HK-2 (cell line): ENCODE measurements at regions not wholly inside any gene's neighbourhood (a gene's known extent, or its start where the extent isn't known, plus 50 kb on each side); places are given as distances from the start of the nearest gene placed in this dataset.
"Not testable (repeated sequence)": the region's sequence is repeated elsewhere in the genome, so short reads cannot be mapped to it uniquely, and the experiment has no call there.

Experiments used
- DNase-seq: peaks from one replicate; pipeline ENCODE4 v3.0.0-alpha.2; 2018; ENCODE audit not compliant: unreplicated experiment

GRCh38 chr18:22816266-22817176 is 116.6 kb upstream of the RBBP8 start:
- DNase-seq, result no peak

GRCh38 chr18:22817844-22818243 is 115.3 kb upstream of the RBBP8 start:
- DNase-seq, result no peak

GRCh38 chr18:22822024-22822423 is 111.1 kb upstream of the RBBP8 start:
- no peak for DNase-seq

DNA sequence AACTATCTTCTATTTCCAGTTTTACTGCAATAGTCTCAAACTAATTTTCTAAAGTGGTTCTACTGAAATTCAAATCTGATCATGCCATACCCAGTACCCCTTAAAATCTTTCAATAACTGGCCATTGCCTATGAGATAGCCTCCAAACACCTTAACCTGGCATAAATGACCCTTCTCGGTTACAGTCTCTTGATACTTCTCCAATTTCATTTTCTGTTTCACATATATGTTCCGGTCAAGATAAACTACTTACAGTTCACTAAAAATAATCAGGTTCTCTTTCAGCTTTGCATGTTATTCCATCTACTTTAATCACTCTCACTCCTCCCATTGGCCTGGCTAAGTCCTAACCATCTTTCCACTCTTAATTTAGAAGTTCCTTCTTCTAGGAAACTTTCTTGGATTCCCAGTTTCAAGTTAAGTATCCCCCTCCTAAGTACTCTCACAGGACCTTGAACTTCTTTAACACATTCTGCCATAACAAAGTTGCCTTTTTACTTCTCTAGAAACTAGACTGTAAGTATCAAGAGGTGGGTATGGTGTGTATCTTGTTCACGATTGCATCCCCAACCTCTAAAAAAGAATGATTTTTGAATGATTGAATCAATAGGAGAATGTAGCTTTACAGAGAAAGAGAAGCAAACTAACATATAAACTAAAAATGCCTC is 110.2 kb upstream of the RBBP8 start:
- no peak for DNase-seq

GRCh38 chr18:22826726-22827125 is 106.4 kb upstream of the RBBP8 start:
- DNase-seq, result no peak

DNA sequence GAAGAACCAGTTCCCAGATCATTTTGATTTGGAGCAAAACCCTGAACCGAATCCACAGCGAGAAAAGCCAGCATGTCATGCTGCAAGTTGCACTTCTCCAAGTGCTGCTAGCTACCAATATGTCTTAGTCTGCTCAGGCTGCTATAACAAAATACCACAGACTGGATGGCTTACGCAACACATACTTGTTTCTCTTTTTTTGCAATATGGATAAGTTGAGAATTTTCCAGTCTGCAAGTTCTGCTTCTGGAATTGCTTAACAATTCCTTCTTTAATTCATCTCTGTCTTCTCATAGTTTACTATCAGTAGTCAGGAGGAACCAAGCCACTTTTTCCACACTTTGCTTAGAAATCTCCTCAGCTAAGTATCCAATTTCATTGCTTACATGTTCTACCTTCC is 105.9 kb upstream of the RBBP8 start:
- DNase-seq, result no peak

DNA sequence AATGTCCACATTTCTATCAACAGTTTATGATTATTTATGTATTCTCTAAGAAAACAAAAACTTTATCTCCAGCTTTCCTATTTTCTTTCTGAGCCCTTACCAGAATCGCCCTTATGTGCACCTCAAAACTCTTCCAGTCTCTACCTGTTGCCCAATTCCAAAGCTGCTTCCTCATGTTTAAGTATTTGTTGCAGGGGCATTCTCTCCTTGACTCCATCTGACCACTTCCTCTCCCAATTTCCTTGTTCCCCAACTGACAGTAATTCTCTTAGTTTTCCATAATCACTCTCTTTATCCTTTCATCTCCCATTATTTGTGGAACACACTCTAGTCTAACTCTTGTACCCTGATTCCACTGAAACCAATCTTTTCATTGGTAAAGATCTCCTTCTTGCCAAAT is 105.4 kb upstream of the RBBP8 start:
- no peak for DNase-seq

DNA sequence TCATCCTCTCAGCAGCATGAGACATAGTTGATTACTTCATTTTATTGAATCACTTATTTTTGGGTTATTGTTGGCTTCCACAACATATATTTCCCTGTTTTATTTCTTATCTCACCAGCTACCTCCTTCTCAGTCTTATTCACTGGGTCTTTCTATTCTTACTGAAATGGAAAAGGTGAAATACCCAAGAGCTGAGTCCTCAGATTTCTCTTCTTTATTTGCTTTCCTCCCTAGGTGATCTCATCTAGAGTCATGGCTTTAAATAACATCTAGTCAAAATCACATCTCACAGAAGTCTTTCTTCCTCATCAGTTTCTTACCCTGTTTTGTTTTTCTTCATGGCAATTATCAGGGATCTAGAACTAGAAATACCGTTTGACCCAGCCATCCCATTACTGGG is 105.0 kb upstream of the RBBP8 start:
- DNase-seq, result no peak

DNA sequence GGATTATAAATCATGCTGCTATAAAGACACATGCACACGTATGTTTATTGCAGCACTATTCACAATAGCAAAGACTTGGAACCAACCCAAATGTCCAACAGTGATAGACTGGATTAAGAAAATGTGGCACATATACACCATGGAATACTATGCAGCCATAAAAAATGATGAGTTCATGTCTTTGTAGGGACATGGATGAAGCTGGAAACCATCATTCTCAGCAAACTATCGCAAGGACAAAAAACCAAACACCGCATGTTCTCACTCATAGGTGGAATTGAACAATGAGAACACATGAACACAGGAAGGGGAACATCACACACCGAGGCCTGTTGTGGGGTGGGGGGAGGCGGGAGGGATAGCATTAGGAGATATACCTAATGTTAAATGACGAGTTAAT is 104.5 kb upstream of the RBBP8 start:
- not testable (repeated sequence) for DNase-seq

GRCh38 chr18:22829781-22830180 is 103.3 kb upstream of the RBBP8 start:
- DNase-seq, result no peak

DNA sequence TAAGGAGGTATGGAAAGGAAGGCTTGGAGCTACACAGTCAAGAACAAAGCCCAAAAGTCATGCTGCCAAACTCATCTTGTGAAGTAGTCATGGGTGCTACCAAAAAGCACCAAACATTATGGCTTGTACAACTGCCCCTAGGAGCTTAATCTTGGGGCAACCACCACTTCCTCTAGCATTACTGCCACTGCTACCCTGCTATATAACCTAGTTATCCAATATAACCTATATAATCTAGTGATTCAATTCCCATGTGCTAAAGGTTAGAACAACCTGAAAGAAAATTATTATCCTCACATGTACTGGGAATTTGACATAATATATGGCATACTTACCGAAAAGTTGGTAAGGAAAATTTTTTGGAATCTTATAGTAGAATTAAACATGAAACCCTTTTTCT is 102.6 kb upstream of the RBBP8 start:
- DNase-seq, result no peak

- no peak for DNase-seq
Measured at GRCh38 chr18:22831441-22831904, 101.7 kb upstream of the RBBP8 start.

- no peak for DNase-seq
Measured at GRCh38 chr18:22836932-22837331, 96.2 kb upstream of the RBBP8 start.

GRCh38 chr18:22838221-22838620 is 94.9 kb upstream of the RBBP8 start:
- DNase-seq, result no peak

DNA sequence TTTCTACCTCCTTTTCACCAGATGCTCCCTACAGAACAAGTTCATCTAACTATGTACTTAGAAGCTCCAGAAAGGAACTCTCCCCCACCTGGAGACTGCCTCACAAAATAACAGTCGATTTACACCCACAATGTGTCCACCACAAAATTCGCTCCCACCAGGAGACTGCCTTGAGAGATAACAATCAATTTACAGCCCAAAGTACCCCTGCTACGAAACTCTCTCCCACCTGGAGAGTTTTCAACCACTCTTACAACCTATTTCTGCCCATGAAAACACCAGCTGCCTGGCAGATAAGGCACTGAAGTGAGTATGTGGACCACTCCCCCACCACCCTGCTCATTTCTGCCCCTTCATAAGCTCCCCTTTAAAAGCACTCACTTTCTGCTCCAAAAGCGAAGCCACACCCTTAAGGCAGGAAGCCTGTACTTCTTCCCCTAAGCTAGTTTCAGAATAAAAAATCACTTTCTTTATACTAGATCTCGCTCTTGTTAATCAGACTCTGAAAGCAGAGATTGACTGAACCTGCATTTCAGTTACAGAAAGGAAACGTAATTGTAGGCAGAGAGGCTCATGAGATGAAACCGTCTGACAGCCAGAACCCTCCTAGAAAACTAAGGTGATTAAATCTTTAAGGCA is 94.4 kb upstream of the RBBP8 start:
- no peak for DNase-seq

- no peak for DNase-seq
Measured at GRCh38 chr18:22839340-22839821, 93.7 kb upstream of the RBBP8 start.

- DNase-seq, result no peak
Measured at GRCh38 chr18:22840606-22841144, 92.5 kb upstream of the RBBP8 start.

- no peak for DNase-seq
Measured at GRCh38 chr18:22841840-22842239, 91.3 kb upstream of the RBBP8 start.

- DNase-seq, result no peak
Measured at GRCh38 chr18:22844190-22844589, 88.9 kb upstream of the RBBP8 start.

GRCh38 chr18:22844628-22845027 is 88.5 kb upstream of the RBBP8 start:
- no peak for DNase-seq

DNA sequence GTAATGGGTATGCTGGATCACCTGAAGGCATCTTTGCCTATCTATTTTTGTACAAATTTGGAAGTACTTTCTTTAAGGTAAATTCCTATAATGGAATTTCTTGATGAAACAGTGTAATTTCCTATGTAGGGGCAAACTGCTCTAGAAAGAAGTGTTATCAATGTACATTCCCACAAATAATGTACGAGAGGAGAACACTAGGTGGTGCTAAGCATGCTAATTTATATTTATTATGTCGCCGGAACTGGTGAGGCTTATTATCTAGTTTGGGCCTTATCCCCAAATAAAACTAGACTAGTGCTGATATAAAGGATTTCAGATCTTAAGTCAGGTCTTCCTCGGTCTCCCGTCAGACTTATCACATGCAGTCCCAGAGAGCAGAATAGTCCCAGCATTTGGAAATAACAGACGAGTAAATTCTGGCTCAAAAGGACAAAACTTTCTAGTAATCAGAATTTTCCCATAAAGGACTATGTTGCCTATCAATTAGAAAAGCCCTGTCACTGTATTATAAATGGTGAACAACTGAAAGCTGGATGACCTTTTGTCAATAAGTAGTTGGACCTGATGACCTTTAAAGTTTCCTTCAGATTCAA is 86.9 kb upstream of the RBBP8 start:
- no peak for DNase-seq

- no peak for DNase-seq
Measured at GRCh38 chr18:22846697-22847096, 86.4 kb upstream of the RBBP8 start.
